Caco-2 (cell line): ENCODE measurements at regions not wholly inside any gene's neighbourhood (a gene's known extent, or its start where the extent isn't known, plus 50 kb on each side); places are given as distances from the start of the nearest gene placed in this dataset.

Experiments used
- BruUV-seq: library from RNA; stranded (reverse); fragments of 400-500 nt; replicated peaks from 2 replicates; lab custom pipeline; 2021; lab: Mats Ljungman, UMichigan
- CTCF ChIA-PET: fragments of 300-600 bp; sonication (Branson Sonifier 250); formaldehyde crosslinking; loops from one replicate; lab custom pipeline; 2022; ENCODE audit warnings: antibody characterized with exemption; lab: Charles Lee
- POLR2A ChIA-PET: fragments of 300-600 bp; sonication (Branson Sonifier 250); formaldehyde crosslinking; loops from one replicate; lab custom pipeline; 2022; ENCODE audit warnings: antibody characterized with exemption; lab: Charles Lee
- DNase-seq, 2 experiments: peaks; one replicate each; pipeline versions ENCODE4 v3.0.0 to v3.0.0-alpha.2; 2020 to 2022
- H3K27me3 ChIP-seq: replicated peaks from 2 replicates; pipeline ENCODE4 v1.6.0; 2011; ENCODE audit warnings: low read length; ENCODE audit not compliant: control insufficient read depth, insufficient read depth
- H3K36me3 ChIP-seq: 2 replicates; pipeline ENCODE4 v1.5.1; 2011; ENCODE audit warnings: low read length; ENCODE audit not compliant: control insufficient read depth, insufficient read depth
- H3K4me1 ChIP-seq: fragments of 250-450 bp; sonication (Bioruptor Pico); 2 replicates; pipeline ENCODE4 v1.5.1; 2020; ENCODE audit warnings: mild to moderate bottlenecking
- H3K4me3 ChIP-seq: 2 replicates; pipeline ENCODE4 v1.5.1; 2011; ENCODE audit warnings: low read depth, mild to moderate bottlenecking, control low read depth, low read length
- H3K9me3 ChIP-seq: fragments of 250-450 bp; sonication (Bioruptor Pico); 2 replicates; pipeline ENCODE4 v1.5.1; 2020; ENCODE audit warnings: mild to moderate bottlenecking, moderate library complexity
- H3K27ac Mint-ChIP-seq: one replicate; pipeline ENCODE4 v1.8.0; 2022; ENCODE audit warnings: mixed read lengths; ENCODE audit not compliant: unreplicated experiment
- H3K27me3 Mint-ChIP-seq: one replicate; pipeline ENCODE4 v1.8.0; 2022; ENCODE audit warnings: mixed read lengths; ENCODE audit not compliant: insufficient read depth, unreplicated experiment
- H3K36me3 Mint-ChIP-seq: one replicate; pipeline ENCODE4 v1.8.0; 2022; ENCODE audit warnings: mild to moderate bottlenecking, mixed read lengths; ENCODE audit not compliant: insufficient read depth, unreplicated experiment
- H3K4me1 Mint-ChIP-seq: one replicate; pipeline ENCODE4 v1.8.0; 2022; ENCODE audit warnings: low read depth, mixed read lengths; ENCODE audit not compliant: unreplicated experiment
- H3K4me3 Mint-ChIP-seq: one replicate; pipeline ENCODE4 v1.8.0; 2022; ENCODE audit warnings: mild to moderate bottlenecking, moderate library complexity, mixed read lengths; ENCODE audit not compliant: unreplicated experiment
- H3K9me3 Mint-ChIP-seq: one replicate; pipeline ENCODE4 v1.8.0; 2022; ENCODE audit warnings: mixed read lengths; ENCODE audit not compliant: unreplicated experiment
- CTCF ChIP-seq, 2 experiments: fragments of 200-600 bp in 1 of 2; IDR thresholded peaks; 1 replicate in 1 of 2; 2 replicates in 1 of 2; pipeline versions ENCODE4 v1.5.1 to v1.8.0; 2011 to 2022; ENCODE audit warnings: antibody characterized with exemption in 1 of 2, control low read depth in 1 of 2, inconsistent platforms in 1 of 2, low read depth in 1 of 2, low read length in 1 of 2, mild to moderate bottlenecking in 1 of 2, moderate library complexity in 1 of 2; ENCODE audit not compliant: insufficient read depth in 1 of 2, severe bottlenecking in 1 of 2, unreplicated experiment in 1 of 2
- intact Hi-C: fragments of 100-400 bp; cut with micrococcal nuclease; formaldehyde crosslinking; loops from one replicate; pipeline ENCODE4 v1.10.0; 2022; ENCODE audit not compliant: unreplicated experiment

GRCh38 chr16:51916231-51916630 lies 630.7 kb downstream of the TOX3 start:
- ChIA-PET CTCF (no interaction called here), POLR2A (no interaction called here)
- Histone ChIP-seq H3K4me3 (no peak overlapping the region), H3K9me3 (no peaks in the 10 kb centered on the region), H3K4me1 (no peaks in the 10 kb centered on the region), H3K36me3 (no peaks in the 10 kb centered on the region), H3K27me3 (no peaks in the 10 kb centered on the region)
- H3K36me3 Mint-ChIP-seq, result no peaks in the 10 kb centered on the region
- no peaks in the 10 kb centered on the region for H3K9me3 Mint-ChIP-seq
- H3K4me3 Mint-ChIP-seq, result no peak overlapping the region
- no peaks in the 10 kb centered on the region for H3K27me3 Mint-ChIP-seq
- BruUV-seq, result no TSS peak
- no peak overlapping the region for H3K27ac Mint-ChIP-seq
- TF ChIP-seq CTCF (IDR thresholded peaks at IDR 0.05; ENCODE audit: insufficient read depth in 1 of 2, low read depth in 1 of 2, low read length in 1 of 2, severe bottlenecking in 1 of 2, unreplicated experiment in 1 of 2), result no peak
- intact Hi-C loops, result no loop called here
- no peak for DNase-seq
- H3K4me1 Mint-ChIP-seq, result no peaks in the 10 kb centered on the region

- CTCF ChIA-PET, result no interaction called here
- Histone ChIP-seq H3K9me3 (no peaks in the 10 kb centered on the region), H3K27me3 (no peaks in the 10 kb centered on the region), H3K4me1 (no peaks in the 10 kb centered on the region), H3K4me3 (no peak overlapping the region), H3K36me3 (no peaks in the 10 kb centered on the region)
- Mint-ChIP-seq H3K9me3 (no peaks in the 10 kb centered on the region), H3K4me3 (no peak overlapping the region), H3K4me1 (no peaks in the 10 kb centered on the region), H3K36me3 (no peaks in the 10 kb centered on the region), H3K27me3 (peaks cover 2% of the 10 kb centered on the region), H3K27ac (no peak overlapping the region)
- POLR2A ChIA-PET, result no interaction called here
- intact Hi-C loops, result no loop called here
- TF ChIP-seq CTCF (IDR thresholded peaks at IDR 0.05; ENCODE audit: insufficient read depth in 1 of 2, low read depth in 1 of 2, low read length in 1 of 2, severe bottlenecking in 1 of 2, unreplicated experiment in 1 of 2), result no peak
- no TSS peak for BruUV-seq
- DNase-seq, result no peak
These were observed 639.3 kb downstream of the TOX3 start for GRCh38 chr16:51907680-51908079.

- intact Hi-C loops, result no loop called here
- Mint-ChIP-seq H3K27me3 (peaks cover 4% of the 10 kb centered on the region), H3K27ac (no peak overlapping the region), H3K4me3 (no peak overlapping the region), H3K9me3 (no peaks in the 10 kb centered on the region), H3K4me1 (no peaks in the 10 kb centered on the region), H3K36me3 (no peaks in the 10 kb centered on the region)
- POLR2A ChIA-PET, result interaction anchor here (0.5 kb wide), 1 partner anchor 494 kb away, joined by 4 read pairs; no protein-coding TSS in a partner anchor
- H3K4me3 ChIP-seq, result no peak overlapping the region
- BruUV-seq, result no TSS peak
- no peak for DNase-seq
- H3K4me1 ChIP-seq, result no peaks in the 10 kb centered on the region
- CTCF ChIA-PET, result no interaction called here
- no peaks in the 10 kb centered on the region for H3K9me3 ChIP-seq
- H3K27me3 ChIP-seq, result no peaks in the 10 kb centered on the region
- TF ChIP-seq CTCF (IDR thresholded peaks at IDR 0.05; ENCODE audit: insufficient read depth in 1 of 2, low read depth in 1 of 2, low read length in 1 of 2, severe bottlenecking in 1 of 2, unreplicated experiment in 1 of 2), result no peak
- H3K36me3 ChIP-seq, result no peaks in the 10 kb centered on the region
These were observed 646.6 kb downstream of the TOX3 start for GRCh38 chr16:51900221-51900780.
